ENCODE measurements at regions not wholly inside any gene's neighbourhood (a gene's known extent, or its start where the extent isn't known, plus 50 kb on each side); places are given as distances from the start of the nearest gene placed in this dataset.

- Histone ChIP-seq H3K79me2 (ENCODE audit: insufficient read depth, low read length) (no peaks in the 10 kb centered on the region), H3K4me2 (ENCODE audit: low read length) (no peak overlapping the region), H3K27me3 (ENCODE audit: insufficient read depth, low read length) (no peaks in the 10 kb centered on the region), H4K20me1 (ENCODE audit: insufficient read depth, low read length) (no peaks in the 10 kb centered on the region), H3K36me3 (ENCODE audit: insufficient read depth, low read length) (no peaks in the 10 kb centered on the region), H3K9me2 (ENCODE audit: low read depth, low read length) (no peaks in the 10 kb centered on the region), H3K4me1 (ENCODE audit: insufficient read depth, low read length, severe bottlenecking) (peaks cover 5% of the 10 kb centered on the region), H2AFZ (ENCODE audit: low read length) (no peak overlapping the region), H3K27ac (ENCODE audit: low read depth, low read length, poor library complexity, severe bottlenecking) (no peak overlapping the region), H3K4me3 (ENCODE audit: low read depth, low read length, poor library complexity, severe bottlenecking) (no peak overlapping the region), H3K9me3 (ENCODE audit: low read length) (no peaks in the 10 kb centered on the region), H3K9ac (ENCODE audit: low read length) (no peak overlapping the region), H3F3A (ENCODE audit: insufficient read depth, low read length) (no peaks in the 10 kb centered on the region)
- TF ChIP-seq EZH2 (IDR thresholded peaks at IDR 0.05; ENCODE audit: borderline replicate concordance, low read length) (no peak), CTCF (IDR thresholded peaks at IDR 0.05; ENCODE audit: low read length) (no peak)
Observed at GRCh38 chr12:124505001-124505818, 62.2 kb downstream of the NCOR2 start.

DNA sequence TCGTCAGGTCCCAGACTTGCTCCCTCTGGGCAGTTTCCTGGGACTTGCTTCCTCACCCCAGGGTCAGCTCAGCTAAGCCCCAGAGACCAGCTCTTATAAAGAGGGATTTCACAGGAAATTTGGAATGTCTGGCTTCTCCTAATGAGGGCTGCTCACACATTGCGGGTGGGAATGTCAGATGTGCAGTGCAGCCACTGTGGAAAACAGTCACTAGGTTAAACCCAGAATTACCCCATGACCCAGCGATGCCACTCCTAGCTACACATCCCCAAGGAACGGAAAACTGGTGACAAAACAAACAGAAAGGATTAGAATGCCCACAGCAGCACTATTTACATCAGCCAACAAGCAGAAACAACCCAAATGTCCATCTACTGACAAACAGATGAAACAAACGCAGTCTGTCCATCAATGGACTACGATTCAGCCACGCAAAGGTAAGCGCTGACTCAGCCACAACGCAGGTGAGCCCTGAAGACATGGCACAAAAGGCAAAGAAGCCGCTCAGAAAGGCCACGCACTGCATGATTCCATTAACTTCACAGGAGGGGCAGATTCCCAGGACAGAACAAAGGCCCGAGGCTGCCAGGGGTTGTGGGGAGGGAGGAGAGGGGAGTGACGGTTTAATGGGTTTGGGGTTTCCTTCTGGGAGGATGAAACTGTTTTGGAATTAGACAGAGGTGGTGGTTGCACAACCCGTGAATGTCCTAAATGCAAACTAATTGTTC, 63.0 kb downstream of the NCOR2 start:
- Histone ChIP-seq H3F3A (ENCODE audit: insufficient read depth, low read length) (no peaks in the 10 kb centered on the region), H3K9me2 (ENCODE audit: low read depth, low read length) (no peaks in the 10 kb centered on the region), H3K9me3 (ENCODE audit: low read length) (no peaks in the 10 kb centered on the region), H3K27me3 (ENCODE audit: insufficient read depth, low read length) (no peaks in the 10 kb centered on the region), H3K27ac (ENCODE audit: low read depth, low read length, poor library complexity, severe bottlenecking) (no peak overlapping the region), H2AFZ (ENCODE audit: low read length) (no peak overlapping the region), H3K36me3 (ENCODE audit: insufficient read depth, low read length) (no peaks in the 10 kb centered on the region), H3K4me1 (ENCODE audit: insufficient read depth, low read length, severe bottlenecking) (peaks cover 5% of the 10 kb centered on the region), H3K4me2 (ENCODE audit: low read length) (no peak overlapping the region), H3K79me2 (ENCODE audit: insufficient read depth, low read length) (no peaks in the 10 kb centered on the region), H4K20me1 (ENCODE audit: insufficient read depth, low read length) (no peaks in the 10 kb centered on the region), H3K9ac (ENCODE audit: low read length) (no peak overlapping the region), H3K4me3 (ENCODE audit: low read depth, low read length, poor library complexity, severe bottlenecking) (no peak overlapping the region)
- TF ChIP-seq CTCF (IDR thresholded peaks at IDR 0.05; ENCODE audit: low read length) (no peak), EZH2 (IDR thresholded peaks at IDR 0.05; ENCODE audit: borderline replicate concordance, low read length) (no peak)

- Histone ChIP-seq H3F3A (ENCODE audit: insufficient read depth, low read length) (no peaks in the 10 kb centered on the region), H3K36me3 (ENCODE audit: insufficient read depth, low read length) (no peaks in the 10 kb centered on the region), H3K27ac (ENCODE audit: low read depth, low read length, poor library complexity, severe bottlenecking) (no peak overlapping the region), H4K20me1 (ENCODE audit: insufficient read depth, low read length) (no peaks in the 10 kb centered on the region), H2AFZ (ENCODE audit: low read length) (no peak overlapping the region), H3K79me2 (ENCODE audit: insufficient read depth, low read length) (no peaks in the 10 kb centered on the region), H3K9me3 (ENCODE audit: low read length) (no peaks in the 10 kb centered on the region), H3K9me2 (ENCODE audit: low read depth, low read length) (no peaks in the 10 kb centered on the region), H3K27me3 (ENCODE audit: insufficient read depth, low read length) (no peaks in the 10 kb centered on the region), H3K9ac (ENCODE audit: low read length) (no peak overlapping the region), H3K4me1 (ENCODE audit: insufficient read depth, low read length, severe bottlenecking) (peaks cover 5% of the 10 kb centered on the region), H3K4me2 (ENCODE audit: low read length) (no peak overlapping the region), H3K4me3 (ENCODE audit: low read depth, low read length, poor library complexity, severe bottlenecking) (no peak overlapping the region)
- TF ChIP-seq EZH2 (IDR thresholded peaks at IDR 0.05; ENCODE audit: borderline replicate concordance, low read length): no peak
Observed at GRCh38 chr12:124503305-124503704, 64.1 kb downstream of the NCOR2 start.
